HG03469 (cell line): ENCODE measurements at regions not wholly inside any gene's neighbourhood (a gene's known extent, or its start where the extent isn't known, plus 50 kb on each side); places are given as distances from the start of the nearest gene placed in this dataset.
"Not testable (repeated sequence)": the region's sequence is repeated elsewhere in the genome, so short reads cannot be mapped to it uniquely, and the experiment has no call there.

Source experiments
- ATAC-seq: cut with Tn5 transposase; IDR thresholded peaks from one replicate; pipeline ENCODE4 v1.9.1; 2021; ENCODE audit warnings: mild to moderate bottlenecking, moderate library complexity, moderate number of reproducible peaks; ENCODE audit not compliant: unreplicated experiment

- ATAC-seq = no peak
Measured at GRCh38 chrX:13226214-13226613, 93.6 kb downstream of the ATXN3L start.

GRCh38 chrX:13223868-13224567 is 95.8 kb downstream of the ATXN3L start:
- ATAC-seq = no peak

- ATAC-seq = no peak
Measured at GRCh38 chrX:13220916-13221315, 98.9 kb downstream of the ATXN3L start.

GRCh38 chrX:13219991-13220764 is 99.7 kb downstream of the ATXN3L start:
- no peak for ATAC-seq

DNA sequence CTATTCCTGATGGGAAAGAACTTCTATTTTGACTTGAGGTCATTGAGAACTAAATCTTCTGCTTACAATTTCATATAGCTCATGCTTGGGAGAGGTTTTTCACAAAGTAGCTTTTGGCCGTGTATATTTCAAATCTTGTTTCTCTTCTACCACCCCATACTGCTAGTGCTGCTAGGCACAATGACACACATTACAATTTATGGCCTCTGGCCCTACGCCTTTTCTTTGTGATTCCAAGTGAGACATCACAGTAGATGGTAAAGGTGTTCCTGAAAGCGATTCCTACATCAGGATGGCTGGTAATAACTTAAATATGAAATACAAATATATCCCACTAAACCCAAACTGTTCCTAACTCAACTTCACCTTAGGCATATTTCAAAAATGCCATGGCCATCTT is 101.1 kb downstream of the ATXN3L start:
- no peak for ATAC-seq

- no peak for ATAC-seq
Measured at GRCh38 chrX:13216139-13216538, 103.7 kb downstream of the ATXN3L start.

DNA sequence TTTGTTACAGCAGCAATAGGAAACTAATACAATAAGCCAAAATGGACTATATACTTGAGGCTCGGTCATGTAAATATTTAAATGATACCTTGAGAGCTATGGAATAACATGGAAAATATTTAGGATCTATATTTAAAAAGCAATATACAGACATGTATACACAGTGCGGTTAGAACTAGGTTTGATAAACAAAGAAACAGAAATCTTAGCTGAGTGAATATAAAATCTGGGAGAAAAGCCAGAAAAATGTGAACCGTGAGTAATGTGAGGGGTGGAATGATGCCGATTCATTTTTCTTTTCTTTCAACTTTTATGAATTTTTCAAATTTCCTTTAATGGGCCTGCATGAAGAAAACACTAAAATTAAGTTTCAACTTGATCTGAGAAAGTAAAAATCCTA is 104.1 kb downstream of the ATXN3L start:
- ATAC-seq = no peak

DNA sequence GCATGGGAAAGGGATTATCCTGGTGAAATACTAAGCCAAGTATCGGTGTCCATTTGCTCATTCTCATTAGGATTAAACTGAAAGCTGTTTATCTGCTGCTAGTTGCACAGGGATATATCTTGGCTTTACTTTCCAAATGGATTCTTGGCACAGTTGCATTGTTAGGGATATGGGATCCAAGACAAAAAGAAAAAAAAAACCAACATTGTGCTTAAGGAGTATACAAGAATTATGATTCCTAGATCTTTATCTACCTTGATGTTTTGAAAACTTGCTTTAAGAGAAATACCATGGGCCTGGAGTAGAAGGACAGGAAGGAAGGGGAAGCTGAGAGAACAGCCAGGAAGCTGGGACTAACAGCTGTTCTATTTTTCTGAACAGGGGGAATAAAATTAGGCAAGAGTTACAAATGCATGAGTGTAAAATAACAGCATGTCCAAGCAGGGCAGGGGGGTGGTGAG is 107.6 kb downstream of the ATXN3L start:
- ATAC-seq = no peak

DNA sequence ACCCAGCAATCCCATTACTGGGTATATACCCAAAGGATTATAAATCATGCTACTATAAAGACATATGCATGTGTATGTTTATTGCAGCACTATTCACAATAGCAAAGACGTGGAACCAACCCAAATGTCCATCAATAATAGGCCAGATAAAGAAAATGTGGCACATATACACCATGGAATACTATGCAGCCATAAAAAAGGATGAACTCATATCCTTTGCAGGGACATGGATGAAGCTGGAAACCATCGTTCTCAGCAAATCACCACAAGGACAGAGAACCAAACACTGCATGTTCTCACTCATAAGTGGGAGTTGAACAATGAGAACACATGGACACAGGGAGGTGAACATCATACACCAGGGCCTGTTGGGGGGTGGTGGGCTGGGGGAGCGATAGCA is 109.7 kb downstream of the ATXN3L start:
- not testable (repeated sequence) for ATAC-seq

- ATAC-seq = not testable (repeated sequence)
Measured at GRCh38 chrX:13209704-13210103, 110.1 kb downstream of the ATXN3L start.

- no peak for ATAC-seq
Measured at GRCh38 chrX:13208281-13208935, 111.4 kb downstream of the ATXN3L start.

GRCh38 chrX:13203271-13203670 is 116.6 kb downstream of the ATXN3L start:
- no peak for ATAC-seq

DNA sequence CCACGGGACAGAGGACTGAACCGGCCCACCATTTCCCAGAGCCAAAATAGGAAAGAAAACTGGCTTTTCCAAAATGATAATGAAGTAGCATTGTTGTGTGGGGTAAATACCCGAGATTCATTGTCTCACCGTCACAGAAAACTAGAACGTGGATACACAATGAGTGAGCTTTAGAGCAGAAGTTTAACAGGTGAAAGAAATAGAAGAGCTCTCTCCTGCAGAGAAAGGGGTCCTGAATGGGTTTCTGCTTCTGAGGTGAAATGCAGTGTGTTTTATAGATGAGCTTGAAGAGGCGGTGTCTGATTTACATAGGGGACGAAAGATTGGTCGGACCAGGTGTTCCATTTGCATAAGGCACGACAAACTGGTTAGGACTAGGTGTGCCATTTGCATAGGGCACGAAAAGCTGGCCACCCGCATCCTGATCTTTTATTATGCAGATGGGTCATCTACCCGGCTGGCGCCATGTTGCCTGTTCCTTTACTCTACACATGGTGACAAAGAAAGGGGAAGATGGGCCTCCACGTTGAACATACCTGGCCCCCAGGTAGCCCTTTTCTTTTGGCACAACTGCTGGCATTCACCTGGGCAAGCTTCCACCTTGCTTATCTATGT is 118.1 kb downstream of the ATXN3L start:
- no peak for ATAC-seq

DNA sequence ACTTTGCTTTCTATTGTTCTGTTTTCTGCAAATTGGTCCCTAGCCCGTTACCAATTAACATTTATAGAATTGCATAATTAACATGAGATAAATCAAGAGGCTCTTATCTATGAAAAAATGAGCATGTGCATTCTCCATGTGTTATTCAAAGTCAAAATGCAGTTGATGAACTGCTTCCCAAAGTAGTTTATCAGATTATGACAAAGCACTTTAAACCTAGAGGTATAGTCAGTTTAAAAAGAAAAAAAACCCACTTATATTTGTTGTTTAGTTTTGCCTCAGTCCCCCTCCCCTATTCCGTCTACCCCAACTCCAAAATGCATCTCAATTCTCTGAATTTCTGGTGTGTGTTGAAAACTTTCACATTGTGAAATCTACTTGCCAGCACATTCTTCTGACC is 119.5 kb downstream of the ATXN3L start:
- no peak for ATAC-seq

DNA sequence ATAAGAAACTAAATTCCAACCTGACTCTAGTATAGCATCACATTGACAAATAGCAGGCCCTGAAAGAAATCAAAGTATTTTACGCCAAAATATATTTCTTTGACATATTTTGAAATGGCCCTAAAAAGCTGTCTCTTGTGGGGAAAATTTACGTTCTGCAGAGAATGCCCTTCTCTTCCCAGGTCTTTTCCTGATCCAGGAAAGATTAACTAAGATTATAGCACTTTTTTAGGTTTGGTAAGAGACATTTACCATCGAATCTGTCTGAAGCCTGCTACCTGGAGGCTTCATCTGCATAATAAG is 121.1 kb downstream of the ATXN3L start:
- ATAC-seq = no peak

DNA sequence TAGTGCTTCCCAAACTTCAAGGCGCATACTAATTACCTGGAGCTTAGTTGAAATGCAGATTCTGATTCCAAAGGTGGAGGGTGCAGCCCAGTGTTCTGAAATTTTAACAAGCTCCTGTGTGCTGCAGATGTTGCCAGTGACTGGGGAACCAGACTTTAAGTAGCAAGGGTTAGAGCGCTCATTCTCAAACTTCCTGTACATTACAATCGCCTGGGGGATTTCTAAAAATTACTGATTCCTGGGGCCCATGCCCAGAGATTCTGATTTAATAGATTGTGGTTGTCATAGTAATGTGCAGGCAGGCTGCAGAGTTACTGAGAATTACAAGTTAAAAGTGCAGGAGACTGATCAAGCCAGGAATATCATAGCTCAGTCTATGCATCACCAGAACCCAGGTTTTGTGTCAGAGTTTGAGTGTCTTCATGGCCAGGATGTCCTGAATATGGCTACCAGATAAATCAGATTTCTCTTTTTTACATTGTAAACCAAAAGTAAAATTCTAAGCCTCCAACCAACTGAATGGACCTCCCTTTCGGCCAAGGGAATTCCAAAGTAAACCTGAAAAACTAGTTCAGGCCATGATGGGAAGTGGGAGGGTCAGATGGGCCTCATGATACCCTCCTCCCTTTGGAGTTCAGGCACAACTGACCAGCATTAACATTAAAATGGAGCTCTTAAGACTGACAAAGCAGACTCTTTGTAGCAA is 121.6 kb downstream of the ATXN3L start:
- no peak for ATAC-seq

GRCh38 chrX:13196782-13197181 is 123.1 kb downstream of the ATXN3L start:
- no peak for ATAC-seq

GRCh38 chrX:13195340-13195739 is 124.5 kb downstream of the ATXN3L start:
- no peak for ATAC-seq

- ATAC-seq = no peak
Measured at GRCh38 chrX:13194291-13195103, 125.4 kb downstream of the ATXN3L start.

DNA sequence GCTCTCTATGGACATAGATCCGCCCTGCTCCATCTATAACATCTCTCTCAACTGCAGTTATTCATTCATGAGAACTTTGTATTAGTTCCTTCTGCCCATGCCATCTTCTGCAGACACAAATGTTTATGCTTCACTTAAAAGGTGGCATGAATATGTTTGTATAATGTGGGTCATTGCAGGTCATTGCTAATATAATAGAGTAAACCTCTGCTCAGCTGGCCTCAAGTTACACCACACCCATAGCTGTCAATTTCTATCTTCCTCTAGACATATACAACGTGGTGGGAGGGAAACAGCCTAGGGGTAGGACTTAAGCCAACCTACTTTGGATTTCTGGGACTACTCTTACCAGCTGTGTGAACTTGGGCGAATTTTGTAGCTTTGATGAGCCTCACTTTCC is 129.8 kb downstream of the ATXN3L start:
- no peak for ATAC-seq
